ENCODE measurements at regions not wholly inside any gene's neighbourhood (a gene's known extent, or its start where the extent isn't known, plus 50 kb on each side); places are given as distances from the start of the nearest gene placed in this dataset.

GRCh38 chr1:192941722-192942411 is 117.3 kb downstream of the UCHL5 start:
- no peaks in the 10 kb centered on the region for H3K36me3 ChIP-seq
- H3K27me3 ChIP-seq, result no peaks in the 10 kb centered on the region
- intact Hi-C loops (cut with DNase I), result no loop called here
- H3K27ac ChIP-seq, result no peak overlapping the region
- H3K9me3 ChIP-seq, result no peaks in the 10 kb centered on the region
- 89 to 91% methylated on average over 5 of the region's 5 CpGs for WGBS, 2 donors
- TF ChIP-seq CTCF (IDR thresholded peaks at IDR 0.05) (no peak), POLR2A (IDR thresholded peaks at IDR 0.05) (no peak)
- peaks cover 0 to 8% (median 0%) of the 10 kb centered on the region in 3 donors for H3K4me1 ChIP-seq
- DNase-seq, result no peak
- no peak overlapping the region for H3K4me3 ChIP-seq

GRCh38 chr1:192943108-192943507 is 116.1 kb downstream of the UCHL5 start:
- WGBS, 2 donors, result 69 to 87% methylated on average over 3 of the region's 3 CpGs

GRCh38 chr1:192943522-192943921 is 115.6 kb downstream of the UCHL5 start:
- 78 to 79% methylated on average over 1 of the region's 1 CpG for WGBS, 2 donors

More at GRCh38 chr1:192943108-192943507, 116.1 kb downstream of the UCHL5 start:
- peaks cover 0 to 8% (median 0%) of the 10 kb centered on the region in 3 donors for H3K4me1 ChIP-seq
- TF ChIP-seq POLR2A (IDR thresholded peaks at IDR 0.05) (no peak), CTCF (IDR thresholded peaks at IDR 0.05) (no peak)
- no peak for DNase-seq
- H3K36me3 ChIP-seq, result no peaks in the 10 kb centered on the region
- H3K27me3 ChIP-seq, result no peaks in the 10 kb centered on the region
- no peak overlapping the region for H3K4me3 ChIP-seq
- intact Hi-C loops (cut with DNase I), result no loop called here
- no peaks in the 10 kb centered on the region for H3K9me3 ChIP-seq
- H3K27ac ChIP-seq, result no peak overlapping the region

GRCh38 chr1:192945390-192946130 is 113.6 kb downstream of the UCHL5 start:
- Histone ChIP-seq H3K9me3 (no peaks in the 10 kb centered on the region), H3K27ac (no peak overlapping the region), H3K27me3 (no peaks in the 10 kb centered on the region), H3K4me1 (no peaks in the 10 kb centered on the region), H3K4me3 (no peak overlapping the region), H3K36me3 (no peaks in the 10 kb centered on the region)
- TF ChIP-seq POLR2A (IDR thresholded peaks at IDR 0.05) (no peak), CTCF (IDR thresholded peaks at IDR 0.05) (no peak)
- 71 to 77% methylated on average over 5 of the region's 5 CpGs for WGBS, 2 donors
- intact Hi-C loops (cut with DNase I), result no loop called here
- no peak for DNase-seq

More at GRCh38 chr1:192943522-192943921, 115.6 kb downstream of the UCHL5 start:
- Histone ChIP-seq H3K36me3 (no peaks in the 10 kb centered on the region), H3K4me1 (peaks cover 0 to 8% (median 0%) of the 10 kb centered on the region in 3 donors), H3K4me3 (no peak overlapping the region), H3K9me3 (no peaks in the 10 kb centered on the region), H3K27me3 (no peaks in the 10 kb centered on the region), H3K27ac (no peak overlapping the region)
- intact Hi-C loops (cut with DNase I), result no loop called here
- TF ChIP-seq CTCF (IDR thresholded peaks at IDR 0.05), result no peak
- no peak for DNase-seq

- intact Hi-C loops (cut with DNase I), result no loop called here
- H3K36me3 ChIP-seq, result no peaks in the 10 kb centered on the region
- H3K27me3 ChIP-seq, result no peaks in the 10 kb centered on the region
- no peaks in the 10 kb centered on the region for H3K9me3 ChIP-seq
- WGBS, 2 donors, result 82 to 88% methylated on average over 4 to 5 of the region's 5 CpGs
- DNase-seq, result no peak
- no peak overlapping the region for H3K4me3 ChIP-seq
- TF ChIP-seq POLR2A (IDR thresholded peaks at IDR 0.05) (no peak), CTCF (IDR thresholded peaks at IDR 0.05) (no peak)
- H3K27ac ChIP-seq, result no peak overlapping the region
- H3K4me1 ChIP-seq, result no peaks in the 10 kb centered on the region
Measured at GRCh38 chr1:192949783-192950182, 109.4 kb downstream of the UCHL5 start.

All from esophagus squamous epithelium (tissue), 5 donors.